Smooth muscle cell (in vitro differentiated cells): ENCODE measurements at regions not wholly inside any gene's neighbourhood (a gene's known extent, or its start where the extent isn't known, plus 50 kb on each side); places are given as distances from the start of the nearest gene placed in this dataset.
"Not testable (repeated sequence)": the region's sequence is repeated elsewhere in the genome, so short reads cannot be mapped to it uniquely, and the experiment has no call there.

ENCODE experiments used
- DNase-seq: peaks from one replicate; lab custom pipeline; 2025; ENCODE audit not compliant: unreplicated experiment; lab: John Stamatoyannopoulos, UW
- H2AFZ ChIP-seq: fragments of 200-600 bp; sonication (generic); 2 replicates; pipeline ENCODE4 v1.6.0; 2016; ENCODE audit warnings: antibody characterized with exemption, low read depth, mild to moderate bottlenecking
- H3F3A ChIP-seq: fragments of 200-600 bp; sonication (generic); 2 replicates; pipeline ENCODE4 v1.6.0; 2017; ENCODE audit warnings: antibody characterized with exemption, low read depth
- H3K27ac ChIP-seq: fragments of 200-600 bp; sonication (generic); 2 replicates; pipeline ENCODE4 v1.5.1; 2016; ENCODE audit warnings: low read depth, mild to moderate bottlenecking
- H3K27me3 ChIP-seq: fragments of 200-600 bp; sonication (generic); 2 replicates; pipeline ENCODE4 v1.6.1; 2016; ENCODE audit warnings: low read depth, mild to moderate bottlenecking
- H3K36me3 ChIP-seq: fragments of 200-600 bp; sonication (generic); 2 replicates; pipeline ENCODE4 v1.5.1; 2016; ENCODE audit warnings: low read depth
- H3K4me1 ChIP-seq: fragments of 200-600 bp; sonication (generic); 2 replicates; pipeline ENCODE4 v1.5.1; 2016; ENCODE audit warnings: low read depth
- H3K4me2 ChIP-seq: fragments of 200-600 bp; sonication (generic); 2 replicates; pipeline ENCODE4 v1.6.0; 2016; ENCODE audit warnings: mild to moderate bottlenecking
- H3K4me3 ChIP-seq: fragments of 200-600 bp; sonication (generic); 2 replicates; pipeline ENCODE4 v1.5.1; 2016; ENCODE audit warnings: mild to moderate bottlenecking
- H3K79me2 ChIP-seq: fragments of 200-600 bp; sonication (generic); 2 replicates; pipeline ENCODE4 v1.6.0; 2016; ENCODE audit warnings: low read depth, mild to moderate bottlenecking
- H3K9ac ChIP-seq: fragments of 200-600 bp; sonication (generic); 2 replicates; pipeline ENCODE4 v1.6.0; 2016; ENCODE audit warnings: low read depth
- H3K9me3 ChIP-seq: fragments of 200-600 bp; sonication (generic); replicated peaks from 2 replicates; pipeline ENCODE4 v1.5.1; 2016; ENCODE audit warnings: low read depth
- H4K20me1 ChIP-seq: fragments of 200-600 bp; sonication (generic); 2 replicates; pipeline ENCODE4 v1.6.0; 2016; ENCODE audit warnings: low read depth
- CTCF ChIP-seq: fragments of 200-600 bp; sonication (generic); IDR thresholded peaks from 2 replicates; pipeline ENCODE4 v1.5.1; 2017; ENCODE audit warnings: borderline replicate concordance, mild to moderate bottlenecking, antibody characterized with exemption; ENCODE audit not compliant: insufficient read depth, poor library complexity, severe bottlenecking
- WGBS: methylation state at CpG from one replicate; pipeline ENCODE4 v1.1.7; 2016; ENCODE audit warnings: low lambda C conversion rate; 5-methylcytosine and 5-hydroxymethylcytosine counted together

- Histone ChIP-seq H3K27me3 (no peaks in the 10 kb centered on the region), H4K20me1 (no peaks in the 10 kb centered on the region)
- TF ChIP-seq CTCF: no peak
Observed at GRCh38 chr16:60636117-60636516, 1400.1 kb downstream of the CDH8 start.

GRCh38 chr16:60635548-60635947 is 1400.7 kb downstream of the CDH8 start:
- Histone ChIP-seq H3K27me3 (no peaks in the 10 kb centered on the region), H4K20me1 (no peaks in the 10 kb centered on the region), H3K79me2 (no peaks in the 10 kb centered on the region), H3K4me2 (no peak overlapping the region), H3K27ac (no peak overlapping the region), H3K9me3 (no peaks in the 10 kb centered on the region), H3K9ac (no peak overlapping the region), H2AFZ (no peak overlapping the region), H3K4me1 (peaks cover 3% of the 10 kb centered on the region), H3F3A (no peaks in the 10 kb centered on the region), H3K4me3 (no peak overlapping the region), H3K36me3 (no peaks in the 10 kb centered on the region)
- 67% methylated on average over 1 of the region's 1 CpG for WGBS
- no peak for TF ChIP-seq CTCF
- DNase-seq: no peak

More at GRCh38 chr16:60636117-60636516, 1400.1 kb downstream of the CDH8 start:
- Histone ChIP-seq H3K27ac (no peak overlapping the region), H3K4me2 (no peak overlapping the region), H2AFZ (no peak overlapping the region), H3K9ac (no peak overlapping the region), H3K4me1 (peaks cover 3% of the 10 kb centered on the region), H3K4me3 (no peak overlapping the region), H3K79me2 (no peaks in the 10 kb centered on the region), H3K36me3 (no peaks in the 10 kb centered on the region), H3K9me3 (no peaks in the 10 kb centered on the region), H3F3A (no peaks in the 10 kb centered on the region)
- DNase-seq: no peak
- WGBS: 65% methylated on average over 5 of the region's 5 CpGs

- Histone ChIP-seq H4K20me1 (no peaks in the 10 kb centered on the region), H3K27me3 (no peaks in the 10 kb centered on the region), H3K4me3 (no peak overlapping the region), H3F3A (no peaks in the 10 kb centered on the region), H3K9ac (no peak overlapping the region), H2AFZ (no peak overlapping the region), H3K4me2 (no peak overlapping the region), H3K4me1 (no peaks in the 10 kb centered on the region), H3K9me3 (no peaks in the 10 kb centered on the region), H3K36me3 (no peaks in the 10 kb centered on the region), H3K27ac (no peak overlapping the region), H3K79me2 (no peaks in the 10 kb centered on the region)
- DNase-seq: no peak
- no peak for TF ChIP-seq CTCF
Observed at GRCh38 chr16:60611844-60612243, 1424.4 kb downstream of the CDH8 start.

DNA sequence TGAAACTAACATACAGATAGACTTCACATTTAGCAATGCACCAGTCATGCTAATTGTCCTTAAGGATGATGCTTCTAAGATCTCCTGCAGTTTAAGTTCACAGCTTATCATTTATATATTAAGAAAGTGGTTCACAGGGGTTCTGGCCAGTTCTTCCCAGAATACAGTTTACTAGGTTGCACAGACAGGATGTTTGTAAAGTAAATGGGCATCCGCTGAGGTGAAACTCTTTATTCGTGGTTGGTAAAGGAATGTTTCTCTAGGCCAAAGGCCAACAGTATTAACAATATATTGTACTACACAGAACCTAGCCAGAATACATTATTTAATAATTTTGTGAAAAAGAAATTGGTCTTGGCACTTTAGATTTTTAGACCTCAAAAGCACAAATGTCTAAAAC is 1427.3 kb downstream of the CDH8 start:
- Histone ChIP-seq H3K4me1 (no peaks in the 10 kb centered on the region), H3K79me2 (no peaks in the 10 kb centered on the region), H3K27ac (no peak overlapping the region), H3K27me3 (no peaks in the 10 kb centered on the region), H2AFZ (no peak overlapping the region), H3K36me3 (no peaks in the 10 kb centered on the region), H3K4me2 (no peak overlapping the region), H3K4me3 (no peak overlapping the region), H3K9ac (no peak overlapping the region), H3K9me3 (no peaks in the 10 kb centered on the region), H4K20me1 (no peaks in the 10 kb centered on the region), H3F3A (no peaks in the 10 kb centered on the region)
- 91% methylated on average over 2 of the region's 2 CpGs for WGBS
- no peak for DNase-seq
- TF ChIP-seq CTCF: no peak

- H4K20me1 ChIP-seq, H3K4me2 ChIP-seq, H3K36me3 ChIP-seq, H3K9ac ChIP-seq, DNase-seq, H3K4me3 ChIP-seq, H3K27me3 ChIP-seq, H2AFZ ChIP-seq, H3K79me2 ChIP-seq, H3K27ac ChIP-seq, H3F3A ChIP-seq, H3K4me1 ChIP-seq, H3K9me3 ChIP-seq: not testable (repeated sequence)
- 97% methylated on average over 3 of the region's 3 CpGs for WGBS
Observed at GRCh38 chr16:60605652-60606051, 1430.6 kb downstream of the CDH8 start.
